H1 (cell line): ENCODE measurements at regions not wholly inside any gene's neighbourhood (a gene's known extent, or its start where the extent isn't known, plus 50 kb on each side); places are given as distances from the start of the nearest gene placed in this dataset.

Experiments
- CTCF ChIA-PET: fragments of 300-600 bp; sonication (Branson Sonifier 250); formaldehyde crosslinking; loops from one replicate; lab custom pipeline; 2021; ENCODE audit not compliant: partially characterized antibody; lab: Charles Lee
- POLR2A ChIA-PET: fragments of 300-600 bp; sonication (Branson Sonifier 250); formaldehyde crosslinking; loops from one replicate; lab custom pipeline; 2021; ENCODE audit warnings: inconsistent platforms; ENCODE audit not compliant: partially characterized antibody; lab: Charles Lee
- DNase-seq, 2 experiments: peaks; one replicate each; pipeline versions ENCODE4 v3.0.0 to v3.0.0-alpha.2; 2010 to 2022; ENCODE audit warnings: low spot score in 2 of 2, low read depth in 1 of 2, mixed read lengths in 1 of 2
- FAIRE-seq: peaks from 2 replicates; lab custom pipeline; 2011; peaks lifted over from hg19 to GRCh38; lab: Jason Lieb, UNC
- H2AFZ ChIP-seq: 2 replicates; pipeline ENCODE4 v1.8.1; 2012; ENCODE audit warnings: low read length, inconsistent platforms
- H2AK5ac ChIP-seq: 2 replicates; pipeline ENCODE4 v1.6.1; 2013; ENCODE audit warnings: low read depth, low read length
- H2BK120ac ChIP-seq: replicated peaks from 2 replicates; pipeline ENCODE3; 2013; ENCODE audit warnings: low read depth, low read length, inconsistent platforms
- H2BK12ac ChIP-seq: 2 replicates; pipeline ENCODE4 v1.6.1; 2013; ENCODE audit warnings: low read depth, low read length
- H2BK15ac ChIP-seq: 2 replicates; pipeline ENCODE4 v1.6.1; 2013; ENCODE audit warnings: low read length
- H2BK20ac ChIP-seq: 2 replicates; pipeline ENCODE4 v1.6.1; 2013; ENCODE audit warnings: low read length
- H2BK5ac ChIP-seq: 2 replicates; pipeline ENCODE4 v1.6.1; 2013; ENCODE audit warnings: low read depth, low read length
- H3K14ac ChIP-seq: 2 replicates; pipeline ENCODE4 v1.6.1; 2013; ENCODE audit warnings: inconsistent platforms; ENCODE audit not compliant: insufficient read length
- H3K18ac ChIP-seq: 2 replicates; pipeline ENCODE4 v1.6.1; 2013; ENCODE audit warnings: low read length; ENCODE audit errors: extremely low read depth
- H3K23ac ChIP-seq: 2 replicates; pipeline ENCODE4 v1.6.1; 2013; ENCODE audit warnings: inconsistent platforms; ENCODE audit not compliant: insufficient read length
- H3K23me2 ChIP-seq: 2 replicates; pipeline ENCODE4 v1.6.1; 2013; ENCODE audit warnings: low read depth, low read length
- H3K27ac ChIP-seq: 2 replicates; pipeline ENCODE4 v1.6.1; 2011; ENCODE audit warnings: low read depth, low read length, inconsistent platforms
- H3K27me3 ChIP-seq, 4 experiments: replicated peaks in 1 of 4; 1 replicate in 1 of 4; 2 replicates in 3 of 4; pipeline versions ENCODE4 v1.6.1 to v1.8.1; 2011 to 2013; ENCODE audit warnings: low read length in 3 of 4, mild to moderate bottlenecking in 3 of 4, inconsistent platforms in 2 of 4, mixed read lengths in 2 of 4, moderate library complexity in 1 of 4; ENCODE audit not compliant: control insufficient read depth in 3 of 4, insufficient read depth in 3 of 4; ENCODE audit errors: extremely low read depth in 1 of 4
- H3K36me3 ChIP-seq, 4 experiments: 2 replicates each; pipeline versions ENCODE4 v1.6.1 to v1.8.1; 2011 to 2013; ENCODE audit warnings: mild to moderate bottlenecking in 4 of 4, low read length in 3 of 4, moderate library complexity in 2 of 4, control low read depth in 1 of 4, inconsistent platforms in 1 of 4; ENCODE audit not compliant: insufficient read depth in 4 of 4, control insufficient read depth in 2 of 4
- H3K4ac ChIP-seq: replicated peaks from 2 replicates; pipeline ENCODE3; 2013; ENCODE audit warnings: low read length, low read depth, mixed read lengths, inconsistent platforms; ENCODE audit not compliant: insufficient read length
- H3K4me1 ChIP-seq, 4 experiments: replicated peaks in 1 of 4; 1 replicate in 1 of 4; 2 replicates in 3 of 4; pipeline versions ENCODE4 v1.6.1 to v1.8.1; 2011 to 2013; ENCODE audit warnings: low read length in 3 of 4, inconsistent platforms in 2 of 4, mixed read lengths in 1 of 4; ENCODE audit not compliant: insufficient read depth in 4 of 4, control insufficient read depth in 3 of 4
- H3K4me2 ChIP-seq, 2 experiments: 2 replicates each; pipeline versions ENCODE4 v1.6.1 to v1.8.1; 2011 to 2013; ENCODE audit warnings: low read depth in 2 of 2, low read length in 2 of 2, control low read depth in 1 of 2, inconsistent platforms in 1 of 2, mild to moderate bottlenecking in 1 of 2; ENCODE audit not compliant: insufficient read depth in 1 of 2
- H3K4me3 ChIP-seq, 4 experiments: fragments of 200-600, 300-600 bp in 1 of 4; sonication (generic), shearing (Covaris generic), sonication (Bioruptor Twin) in 1 of 4; 2 replicates each; pipeline versions ENCODE4 v1.5.1 to v1.8.1; 2011 to 2016; ENCODE audit warnings: low read length in 4 of 4, low read depth in 3 of 4, control low read depth in 2 of 4, inconsistent platforms in 2 of 4, mild to moderate bottlenecking in 2 of 4, mixed read lengths in 1 of 4, moderate library complexity in 1 of 4; ENCODE audit not compliant: insufficient read depth in 2 of 4; ENCODE audit errors: extremely low read depth in 1 of 4
- H3K56ac ChIP-seq: replicated peaks from 2 replicates; pipeline ENCODE3; 2013; ENCODE audit warnings: low read depth, mild to moderate bottlenecking, mixed read lengths, low read length, inconsistent platforms; ENCODE audit not compliant: insufficient read length
- H3K79me1 ChIP-seq: 2 replicates; pipeline ENCODE4 v1.6.1; 2013; ENCODE audit warnings: low read depth, low read length, control low read depth
- H3K79me2 ChIP-seq, 2 experiments: 2 replicates each; pipeline versions ENCODE4 v1.6.1 to v1.8.1; 2012 to 2013; ENCODE audit warnings: low read length in 2 of 2, mild to moderate bottlenecking in 2 of 2, inconsistent platforms in 1 of 2; ENCODE audit not compliant: insufficient read depth in 2 of 2, control insufficient read depth in 1 of 2
- H3K9ac ChIP-seq, 4 experiments: replicated peaks in 1 of 4; 1 replicate in 1 of 4; 2 replicates in 3 of 4; pipeline versions ENCODE4 v1.6.1 to v1.8.1; 2011 to 2013; ENCODE audit warnings: low read depth in 3 of 4, low read length in 3 of 4, control low read depth in 2 of 4, mild to moderate bottlenecking in 2 of 4, moderate library complexity in 2 of 4, inconsistent platforms in 1 of 4; ENCODE audit errors: extremely low read depth in 1 of 4
- H3K9me3 ChIP-seq, 2 experiments: 2 replicates each; pipeline versions ENCODE4 v1.6.1 to v1.8.1; 2012 to 2013; ENCODE audit warnings: mild to moderate bottlenecking in 2 of 2, moderate library complexity in 2 of 2, control low read depth in 1 of 2, inconsistent platforms in 1 of 2, low read depth in 1 of 2, low read length in 1 of 2, mixed read lengths in 1 of 2; ENCODE audit not compliant: insufficient read depth in 2 of 2
- H4K20me1 ChIP-seq, 2 experiments: replicated peaks in 1 of 2; 2 replicates each; pipeline versions ENCODE3 to v1.8.1; 2011 to 2013; ENCODE audit warnings: inconsistent platforms in 2 of 2, low read length in 2 of 2, mild to moderate bottlenecking in 1 of 2; ENCODE audit not compliant: insufficient read depth in 2 of 2, control insufficient read depth in 1 of 2
- H4K5ac ChIP-seq: 2 replicates; pipeline ENCODE4 v1.6.1; 2013; ENCODE audit warnings: low read length, low read depth, mixed read lengths, inconsistent platforms; ENCODE audit not compliant: insufficient read length
- H4K8ac ChIP-seq: 2 replicates; pipeline ENCODE4 v1.8.0; 2013; ENCODE audit warnings: mild to moderate bottlenecking, moderate library complexity, low read length, inconsistent platforms; ENCODE audit not compliant: insufficient read depth; ENCODE audit errors: extremely low read depth
- H4K91ac ChIP-seq: replicated peaks from 2 replicates; pipeline ENCODE3; 2013; ENCODE audit warnings: low read length, mixed read lengths, inconsistent platforms; ENCODE audit not compliant: insufficient read length
- CTBP2 ChIP-seq: IDR thresholded peaks from 2 replicates; pipeline ENCODE4 v1.7.0; 2011; ENCODE audit warnings: borderline replicate concordance, mild to moderate bottlenecking, moderate library complexity, mixed read lengths, low read length; ENCODE audit not compliant: insufficient read depth, insufficient read length
- JUND ChIP-seq: IDR thresholded peaks from 2 replicates; pipeline ENCODE4 v1.6.1; 2011; ENCODE audit warnings: mild to moderate bottlenecking, improper control_type of control experiment, low read length
- NANOG ChIP-seq: IDR thresholded peaks from 2 replicates; pipeline ENCODE4 v1.6.1; 2011; ENCODE audit warnings: low read length, low read depth, mild to moderate bottlenecking, inconsistent platforms; ENCODE audit not compliant: insufficient read depth, poor library complexity, severe bottlenecking
- SIX5 ChIP-seq: IDR thresholded peaks from 2 replicates; pipeline ENCODE4 v1.6.1; 2011; ENCODE audit warnings: mild to moderate bottlenecking, low read depth, low read length
- WGBS, 2 experiments: shearing (Covaris generic) in 1 of 2; methylation state at CpG; one replicate each; pipeline versions ENCODE4 v1.1.6 to v1.1.7; 2013 to 2015; ENCODE audit warnings: low lambda C conversion rate in 2 of 2, mixed read lengths in 2 of 2, inconsistent platforms in 1 of 2, low coverage in 1 of 2, missing lambda C conversion rate in 1 of 2; ENCODE audit not compliant: insufficient replicate concordance in 2 of 2, insufficient coverage in 1 of 2, insufficient read length in 1 of 2; ENCODE audit errors: extremely low coverage in 1 of 2, missing lambda C conversion rate in 1 of 2; 5-methylcytosine and 5-hydroxymethylcytosine counted together

DNA sequence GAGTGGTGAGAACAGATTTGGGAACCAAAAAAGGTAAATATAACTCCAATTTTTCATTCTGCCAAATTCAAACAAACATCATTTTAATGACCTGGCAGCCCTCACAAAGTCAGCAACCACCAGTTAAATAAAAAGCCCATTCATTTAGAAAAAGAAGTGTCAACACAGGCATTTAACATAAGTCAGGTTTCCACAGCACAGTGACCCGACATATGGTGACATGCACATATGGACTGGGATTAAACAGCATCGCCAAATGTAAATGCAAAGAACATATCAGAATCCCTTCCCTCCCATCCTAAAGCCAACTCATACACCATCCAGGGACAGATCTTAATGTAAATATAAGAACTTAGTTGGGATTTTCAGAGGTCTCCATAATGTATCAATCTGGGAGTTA is 293.2 kb downstream of the FGFR2 start:
- no peak overlapping the region for H2AFZ ChIP-seq
- FAIRE-seq, result no peak
- no peak overlapping the region for H2BK12ac ChIP-seq
- H2BK20ac ChIP-seq, result no peak overlapping the region
- ChIA-PET POLR2A (no interaction called here), CTCF (no interaction called here)
- H3K27ac ChIP-seq, result no peak overlapping the region
- H2BK15ac ChIP-seq, result no peak overlapping the region
- H2BK5ac ChIP-seq, result no peak overlapping the region
- H3K14ac ChIP-seq, result no peak overlapping the region
- H2BK120ac ChIP-seq, result no peak overlapping the region
- H3K23ac ChIP-seq, result no peak overlapping the region
- H3K4me2 ChIP-seq, result no peak overlapping the region
- TF ChIP-seq JUND (no peak), NANOG (no peak), CTBP2 (no peak), SIX5 (no peak)
- H3K27me3 ChIP-seq, result no peaks in the 10 kb centered on the region
- H4K8ac ChIP-seq, result no peak overlapping the region
- peaks cover 0 to 5% (median 1%) of the 10 kb centered on the region in 4 experiments; a peak in 4 of 7 replicates for H3K4me1 ChIP-seq
- DNase-seq, result no peak
- H4K5ac ChIP-seq, result no peak overlapping the region
- WGBS, 2 experiments, result 97% methylated on average over 2 of the region's 2 CpGs; no CpG with 5 or more reads in 1 of the 2 experiments
- H3K23me2 ChIP-seq, result no peaks in the 10 kb centered on the region
- no peak overlapping the region for H2AK5ac ChIP-seq
- no peaks in the 10 kb centered on the region for H3K79me2 ChIP-seq
- no peak overlapping the region for H4K91ac ChIP-seq
- no peak overlapping the region for H3K56ac ChIP-seq
- no peaks in the 10 kb centered on the region for H3K79me1 ChIP-seq
- no peak overlapping the region for H3K4me3 ChIP-seq
- H3K18ac ChIP-seq, result no peak overlapping the region
- H3K9ac ChIP-seq, result no peak overlapping the region
- H3K36me3 ChIP-seq, result no peaks in the 10 kb centered on the region
- H4K20me1 ChIP-seq, result no peaks in the 10 kb centered on the region
- H3K9me3 ChIP-seq, result peaks cover 4 to 6% of the 10 kb centered on the region in 2 experiments; a peak in 2 of 4 replicates
- no peak overlapping the region for H3K4ac ChIP-seq
